ENCODE measurements at regions not wholly inside any gene's neighbourhood (a gene's known extent, or its start where the extent isn't known, plus 50 kb on each side); places are given as distances from the start of the nearest gene placed in this dataset.

DNA sequence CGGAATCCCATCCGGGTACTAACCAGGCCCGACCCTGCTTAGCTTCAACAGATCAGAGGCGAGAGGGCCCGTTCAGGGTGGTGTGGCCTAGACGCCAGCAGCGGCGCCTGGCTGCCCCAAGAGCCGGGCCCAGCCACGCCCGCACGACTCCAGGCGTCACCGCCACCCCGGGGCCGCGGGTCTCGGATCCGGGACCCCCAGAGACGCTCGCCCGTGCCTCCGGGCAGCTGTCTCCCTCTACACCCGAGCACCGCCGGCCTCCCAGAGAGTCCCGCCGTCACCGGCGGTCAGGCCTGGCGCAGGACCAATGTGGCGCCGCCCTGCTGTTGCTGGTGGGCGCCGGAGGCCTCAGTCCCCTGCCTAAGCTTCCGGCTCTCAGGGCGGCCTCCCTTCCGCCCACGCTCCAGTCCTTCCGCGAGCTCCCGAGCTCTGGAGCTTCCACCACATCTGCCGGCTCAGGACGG, 441.2 kb upstream of the DEFB115 start:
- H3K14ac ChIP-seq (ENCODE audit: insufficient read length), result no peak overlapping the region
- no peak for TF ChIP-seq SIX5 (IDR thresholded peaks at IDR 0.05; ENCODE audit: low read depth, low read length)
- no peak for TF ChIP-seq TEAD4 (IDR thresholded peaks at IDR 0.05; ENCODE audit: low read depth, low read length)
- TF ChIP-seq TAF1 (IDR thresholded peaks at IDR 0.05; ENCODE audit: low read depth, low read length), result no peak
- no peak for TF ChIP-seq BRCA1 (IDR thresholded peaks at IDR 0.05; ENCODE audit: low read depth, low read length)
- TF ChIP-seq EGR1 (IDR thresholded peaks at IDR 0.05; ENCODE audit: borderline replicate concordance, low read depth, low read length), result no peak
- TF ChIP-seq KDM5A (IDR thresholded peaks at IDR 0.05; ENCODE audit: low read length), result no peak
- TF ChIP-seq JUND (IDR thresholded peaks at IDR 0.05; ENCODE audit: low read length), result no peak
- no peak for TF ChIP-seq CTBP2 (IDR thresholded peaks at IDR 0.05; ENCODE audit: borderline replicate concordance, insufficient read depth, insufficient read length, low read length)
- TF ChIP-seq SP2 (IDR thresholded peaks at IDR 0.05; ENCODE audit: low read length), result no peak
- TF ChIP-seq SIRT6 (IDR thresholded peaks at IDR 0.05; ENCODE audit: low read length), result no peak
- no peak for TF ChIP-seq RBBP5 (IDR thresholded peaks at IDR 0.05; ENCODE audit: borderline replicate concordance, low read depth, low read length)
- TF ChIP-seq CHD2 (IDR thresholded peaks at IDR 0.05; ENCODE audit: low read length), result no peak
- TF ChIP-seq ATF2 (IDR thresholded peaks at IDR 0.05; ENCODE audit: low read length), result no peak
- TF ChIP-seq TAF7 (optimal IDR thresholded peaks at IDR 0.05; ENCODE audit: borderline replicate concordance, low read depth, low read length), result no peak
- TF ChIP-seq RFX5 (IDR thresholded peaks at IDR 0.05; ENCODE audit: borderline replicate concordance, low read depth, low read length), result no peak

More for the DNA sequence above, 441.2 kb upstream of the DEFB115 start:
- no peak overlapping the region for H3K56ac ChIP-seq (replicated peaks; ENCODE audit: insufficient read length, low read depth, low read length)
- WGBS, 2 experiments (ENCODE audit: extremely low coverage in 1 of 2, insufficient coverage in 1 of 2, insufficient read length in 1 of 2, insufficient replicate concordance in 2 of 2, low coverage in 1 of 2, low lambda C conversion rate in 2 of 2, missing lambda C conversion rate in 1 of 2), result 86% methylated on average over 44 of the region's 44 CpGs; no CpG with 5 or more reads in 1 of the 2 experiments
- peaks cover 50 to 75% of the 10 kb centered on the region in 2 experiments for H3K9me3 ChIP-seq (ENCODE audit: insufficient read depth in 2 of 2, low read depth in 1 of 2, low read length in 1 of 2)
- peaks cover 0 to 3% (median 3%) of the 10 kb centered on the region in 4 experiments; a peak in 5 of 7 replicates for H3K27me3 ChIP-seq (replicated peaks in 1 of 4; ENCODE audit: control insufficient read depth in 3 of 4, extremely low read depth in 1 of 4, insufficient read depth in 3 of 4, low read length in 3 of 4)
- no peak overlapping the region for H2AK5ac ChIP-seq (ENCODE audit: low read depth, low read length)
- no peak overlapping the region for H2BK20ac ChIP-seq (ENCODE audit: low read length)
- no peak overlapping the region for H4K91ac ChIP-seq (replicated peaks; ENCODE audit: insufficient read length, low read length)
- ChIA-PET CTCF (ENCODE audit: partially characterized antibody) (no interaction called here), POLR2A (ENCODE audit: partially characterized antibody) (no interaction called here)
- H3K4me3 ChIP-seq (ENCODE audit: extremely low read depth in 1 of 4, insufficient read depth in 2 of 4, low read depth in 3 of 4, low read length in 4 of 4), result no peak overlapping the region
- H4K5ac ChIP-seq (ENCODE audit: insufficient read length, low read depth, low read length), result no peak overlapping the region
- H4K8ac ChIP-seq (ENCODE audit: extremely low read depth, insufficient read depth, low read length), result no peak overlapping the region
- H2AFZ ChIP-seq (ENCODE audit: low read length), result no peak overlapping the region
- FAIRE-seq, result no peak
- H3K23ac ChIP-seq (ENCODE audit: insufficient read length), result no peak overlapping the region
- H4K20me1 ChIP-seq (replicated peaks in 1 of 2; ENCODE audit: control insufficient read depth in 1 of 2, insufficient read depth in 2 of 2, low read length in 2 of 2), result no peaks in the 10 kb centered on the region
- H3K4me2 ChIP-seq (ENCODE audit: insufficient read depth in 1 of 2, low read depth in 2 of 2, low read length in 2 of 2), result no peak overlapping the region
- H2BK15ac ChIP-seq (ENCODE audit: low read length), result no peak overlapping the region
- no peaks in the 10 kb centered on the region for H3K79me2 ChIP-seq (ENCODE audit: control insufficient read depth in 1 of 2, insufficient read depth in 2 of 2, low read length in 2 of 2)
- H3K4ac ChIP-seq (replicated peaks; ENCODE audit: insufficient read length, low read depth, low read length), result no peak overlapping the region
- no peaks in the 10 kb centered on the region for H3K79me1 ChIP-seq (ENCODE audit: low read depth, low read length)
- DNase-seq (ENCODE audit: low read depth in 1 of 2, low spot score in 2 of 2), result no peak
- H3K9ac ChIP-seq (replicated peaks in 1 of 4; ENCODE audit: extremely low read depth in 1 of 4, low read depth in 3 of 4, low read length in 3 of 4), result no peak overlapping the region
- no peak overlapping the region for H2BK5ac ChIP-seq (ENCODE audit: low read depth, low read length)
- H3K36me3 ChIP-seq (ENCODE audit: control insufficient read depth in 2 of 4, insufficient read depth in 4 of 4, low read length in 3 of 4), result peaks cover 0 to 4% (median 0%) of the 10 kb centered on the region in 4 experiments; a peak in 1 of 8 replicates
- no peak overlapping the region for H2BK120ac ChIP-seq (replicated peaks; ENCODE audit: low read depth, low read length)
- H3K18ac ChIP-seq (ENCODE audit: extremely low read depth, low read length), result no peak overlapping the region
- no peaks in the 10 kb centered on the region for H3K4me1 ChIP-seq (replicated peaks in 1 of 4; ENCODE audit: control insufficient read depth in 3 of 4, insufficient read depth in 4 of 4, low read length in 3 of 4)
- H2BK12ac ChIP-seq (ENCODE audit: low read depth, low read length), result no peak overlapping the region
- H3K23me2 ChIP-seq (ENCODE audit: low read depth, low read length), result no peaks in the 10 kb centered on the region
- no peak overlapping the region for H3K27ac ChIP-seq (ENCODE audit: low read depth, low read length)

All from H1 (cell line).